H1 (cell line): ENCODE measurements at regions not wholly inside any gene's neighbourhood (a gene's known extent, or its start where the extent isn't known, plus 50 kb on each side); places are given as distances from the start of the nearest gene placed in this dataset.

Experiments used
- ASH2L ChIP-seq: fragments of 200-600, 300-600 bp; sonication (generic); IDR thresholded peaks from one replicate; pipeline ENCODE4 v1.7.1; 2017; ENCODE audit warnings: low read length
- FOSL1 ChIP-seq: IDR thresholded peaks from 2 replicates; pipeline ENCODE4 v1.6.1; 2011; ENCODE audit warnings: mild to moderate bottlenecking, low read depth, low read length, moderate library complexity; ENCODE audit not compliant: insufficient read depth
- HDAC6 ChIP-seq: IDR thresholded peaks from one replicate; pipeline ENCODE4 v1.7.1; 2012; ENCODE audit warnings: low read depth, mild to moderate bottlenecking, inconsistent platforms, low read length, moderate library complexity
- POLR2A ChIP-seq, 2 experiments: IDR thresholded peaks; 1 replicate in 1 of 2; 2 replicates in 1 of 2; pipeline ENCODE4 v1.6.1; 2011; ENCODE audit warnings: low read depth in 2 of 2, low read length in 2 of 2, mild to moderate bottlenecking in 2 of 2; ENCODE audit errors: control extremely low read depth in 1 of 2
- RFX5 ChIP-seq: IDR thresholded peaks from 2 replicates; pipeline ENCODE4 v1.6.1; 2011; ENCODE audit warnings: low read depth, low read length, improper control_type of control experiment, borderline replicate concordance
- TAF1 ChIP-seq: IDR thresholded peaks from 2 replicates; pipeline ENCODE4 v1.6.1; 2011; ENCODE audit warnings: mild to moderate bottlenecking, low read depth, low read length
- ZNF274 ChIP-seq: IDR thresholded peaks from 2 replicates; pipeline ENCODE4 v1.7.0; 2012; ENCODE audit warnings: low read length, borderline replicate concordance; ENCODE audit errors: extremely low read depth
- TF ChIP-seq, protein P1 (sequence below): IDR thresholded peaks from 2 replicates; pipeline ENCODE4 v1.6.1; 2011; ENCODE audit warnings: low read length, improper control_type of control experiment
- TF ChIP-seq, protein P2 (sequence below): fragments of 300-600 bp; sonication (generic); IDR thresholded peaks from 2 replicates; pipeline ENCODE4 v1.7.1; 2012; ENCODE audit warnings: low read length, moderate library complexity, mild to moderate bottlenecking, inconsistent platforms; ENCODE audit not compliant: insufficient replicate concordance

GRCh38 chr3:187935623-187936156 lies 190.4 kb upstream of the BCL6 start (continued):
- TF ChIP-seq RFX5 (no peak), HDAC6 (no peak), POLR2A (IDR thresholded peaks at IDR 0.05; ENCODE audit: control extremely low read depth in 1 of 2, low read depth in 2 of 2, low read length in 2 of 2) (no peak), FOSL1 (no peak), ZNF274 (no peak), TAF1 (no peak), ASH2L (no peak)
- TF ChIP-seq, protein P1, sequence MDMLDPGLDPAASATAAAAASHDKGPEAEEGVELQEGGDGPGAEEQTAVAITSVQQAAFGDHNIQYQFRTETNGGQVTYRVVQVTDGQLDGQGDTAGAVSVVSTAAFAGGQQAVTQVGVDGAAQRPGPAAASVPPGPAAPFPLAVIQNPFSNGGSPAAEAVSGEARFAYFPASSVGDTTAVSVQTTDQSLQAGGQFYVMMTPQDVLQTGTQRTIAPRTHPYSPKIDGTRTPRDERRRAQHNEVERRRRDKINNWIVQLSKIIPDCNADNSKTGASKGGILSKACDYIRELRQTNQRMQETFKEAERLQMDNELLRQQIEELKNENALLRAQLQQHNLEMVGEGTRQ: no peak
- TF ChIP-seq, protein P2, sequence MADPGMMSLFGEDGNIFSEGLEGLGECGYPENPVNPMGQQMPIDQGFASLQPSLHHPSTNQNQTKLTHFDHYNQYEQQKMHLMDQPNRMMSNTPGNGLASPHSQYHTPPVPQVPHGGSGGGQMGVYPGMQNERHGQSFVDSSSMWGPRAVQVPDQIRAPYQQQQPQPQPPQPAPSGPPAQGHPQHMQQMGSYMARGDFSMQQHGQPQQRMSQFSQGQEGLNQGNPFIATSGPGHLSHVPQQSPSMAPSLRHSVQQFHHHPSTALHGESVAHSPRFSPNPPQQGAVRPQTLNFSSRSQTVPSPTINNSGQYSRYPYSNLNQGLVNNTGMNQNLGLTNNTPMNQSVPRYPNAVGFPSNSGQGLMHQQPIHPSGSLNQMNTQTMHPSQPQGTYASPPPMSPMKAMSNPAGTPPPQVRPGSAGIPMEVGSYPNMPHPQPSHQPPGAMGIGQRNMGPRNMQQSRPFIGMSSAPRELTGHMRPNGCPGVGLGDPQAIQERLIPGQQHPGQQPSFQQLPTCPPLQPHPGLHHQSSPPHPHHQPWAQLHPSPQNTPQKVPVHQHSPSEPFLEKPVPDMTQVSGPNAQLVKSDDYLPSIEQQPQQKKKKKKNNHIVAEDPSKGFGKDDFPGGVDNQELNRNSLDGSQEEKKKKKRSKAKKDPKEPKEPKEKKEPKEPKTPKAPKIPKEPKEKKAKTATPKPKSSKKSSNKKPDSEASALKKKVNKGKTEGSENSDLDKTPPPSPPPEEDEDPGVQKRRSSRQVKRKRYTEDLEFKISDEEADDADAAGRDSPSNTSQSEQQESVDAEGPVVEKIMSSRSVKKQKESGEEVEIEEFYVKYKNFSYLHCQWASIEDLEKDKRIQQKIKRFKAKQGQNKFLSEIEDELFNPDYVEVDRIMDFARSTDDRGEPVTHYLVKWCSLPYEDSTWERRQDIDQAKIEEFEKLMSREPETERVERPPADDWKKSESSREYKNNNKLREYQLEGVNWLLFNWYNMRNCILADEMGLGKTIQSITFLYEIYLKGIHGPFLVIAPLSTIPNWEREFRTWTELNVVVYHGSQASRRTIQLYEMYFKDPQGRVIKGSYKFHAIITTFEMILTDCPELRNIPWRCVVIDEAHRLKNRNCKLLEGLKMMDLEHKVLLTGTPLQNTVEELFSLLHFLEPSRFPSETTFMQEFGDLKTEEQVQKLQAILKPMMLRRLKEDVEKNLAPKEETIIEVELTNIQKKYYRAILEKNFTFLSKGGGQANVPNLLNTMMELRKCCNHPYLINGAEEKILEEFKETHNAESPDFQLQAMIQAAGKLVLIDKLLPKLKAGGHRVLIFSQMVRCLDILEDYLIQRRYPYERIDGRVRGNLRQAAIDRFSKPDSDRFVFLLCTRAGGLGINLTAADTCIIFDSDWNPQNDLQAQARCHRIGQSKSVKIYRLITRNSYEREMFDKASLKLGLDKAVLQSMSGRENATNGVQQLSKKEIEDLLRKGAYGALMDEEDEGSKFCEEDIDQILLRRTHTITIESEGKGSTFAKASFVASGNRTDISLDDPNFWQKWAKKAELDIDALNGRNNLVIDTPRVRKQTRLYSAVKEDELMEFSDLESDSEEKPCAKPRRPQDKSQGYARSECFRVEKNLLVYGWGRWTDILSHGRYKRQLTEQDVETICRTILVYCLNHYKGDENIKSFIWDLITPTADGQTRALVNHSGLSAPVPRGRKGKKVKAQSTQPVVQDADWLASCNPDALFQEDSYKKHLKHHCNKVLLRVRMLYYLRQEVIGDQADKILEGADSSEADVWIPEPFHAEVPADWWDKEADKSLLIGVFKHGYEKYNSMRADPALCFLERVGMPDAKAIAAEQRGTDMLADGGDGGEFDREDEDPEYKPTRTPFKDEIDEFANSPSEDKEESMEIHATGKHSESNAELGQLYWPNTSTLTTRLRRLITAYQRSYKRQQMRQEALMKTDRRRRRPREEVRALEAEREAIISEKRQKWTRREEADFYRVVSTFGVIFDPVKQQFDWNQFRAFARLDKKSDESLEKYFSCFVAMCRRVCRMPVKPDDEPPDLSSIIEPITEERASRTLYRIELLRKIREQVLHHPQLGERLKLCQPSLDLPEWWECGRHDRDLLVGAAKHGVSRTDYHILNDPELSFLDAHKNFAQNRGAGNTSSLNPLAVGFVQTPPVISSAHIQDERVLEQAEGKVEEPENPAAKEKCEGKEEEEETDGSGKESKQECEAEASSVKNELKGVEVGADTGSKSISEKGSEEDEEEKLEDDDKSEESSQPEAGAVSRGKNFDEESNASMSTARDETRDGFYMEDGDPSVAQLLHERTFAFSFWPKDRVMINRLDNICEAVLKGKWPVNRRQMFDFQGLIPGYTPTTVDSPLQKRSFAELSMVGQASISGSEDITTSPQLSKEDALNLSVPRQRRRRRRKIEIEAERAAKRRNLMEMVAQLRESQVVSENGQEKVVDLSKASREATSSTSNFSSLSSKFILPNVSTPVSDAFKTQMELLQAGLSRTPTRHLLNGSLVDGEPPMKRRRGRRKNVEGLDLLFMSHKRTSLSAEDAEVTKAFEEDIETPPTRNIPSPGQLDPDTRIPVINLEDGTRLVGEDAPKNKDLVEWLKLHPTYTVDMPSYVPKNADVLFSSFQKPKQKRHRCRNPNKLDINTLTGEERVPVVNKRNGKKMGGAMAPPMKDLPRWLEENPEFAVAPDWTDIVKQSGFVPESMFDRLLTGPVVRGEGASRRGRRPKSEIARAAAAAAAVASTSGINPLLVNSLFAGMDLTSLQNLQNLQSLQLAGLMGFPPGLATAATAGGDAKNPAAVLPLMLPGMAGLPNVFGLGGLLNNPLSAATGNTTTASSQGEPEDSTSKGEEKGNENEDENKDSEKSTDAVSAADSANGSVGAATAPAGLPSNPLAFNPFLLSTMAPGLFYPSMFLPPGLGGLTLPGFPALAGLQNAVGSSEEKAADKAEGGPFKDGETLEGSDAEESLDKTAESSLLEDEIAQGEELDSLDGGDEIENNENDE: no peak
